Loucy (cell line): ENCODE measurements at regions not wholly inside any gene's neighbourhood (a gene's known extent, or its start where the extent isn't known, plus 50 kb on each side); places are given as distances from the start of the nearest gene placed in this dataset.

Experiments
- H2AFZ ChIP-seq: fragments of 200-600 bp; sonication (generic); 2 replicates; pipeline ENCODE4 v1.6.0; 2016; ENCODE audit warnings: antibody characterized with exemption, mild to moderate bottlenecking, low read length, moderate library complexity
- H3F3A ChIP-seq: fragments of 200-600 bp; 2 replicates; pipeline ENCODE4 v1.6.0; 2016; ENCODE audit warnings: antibody characterized with exemption, low read depth, mild to moderate bottlenecking
- H3K27me3 ChIP-seq: fragments of 200-600 bp; sonication (generic); 2 replicates; pipeline ENCODE4 v1.6.1; 2014; ENCODE audit warnings: low read length, mild to moderate bottlenecking; ENCODE audit not compliant: insufficient read depth, poor library complexity, severe bottlenecking
- H3K36me3 ChIP-seq: fragments of 200-600 bp; sonication (generic); 2 replicates; pipeline ENCODE4 v1.6.1; 2016; ENCODE audit warnings: low read length; ENCODE audit not compliant: insufficient read depth
- H3K4me1 ChIP-seq: fragments of 200-600 bp; sonication (generic); 2 replicates; pipeline ENCODE4 v1.5.1; 2014; ENCODE audit warnings: low read length, mild to moderate bottlenecking; ENCODE audit not compliant: insufficient read depth, poor library complexity, severe bottlenecking
- H3K4me2 ChIP-seq: fragments of 200-600 bp; sonication (generic); 2 replicates; pipeline ENCODE4 v1.6.0; 2014; ENCODE audit warnings: antibody characterized with exemption, low read length, low read depth, mild to moderate bottlenecking; ENCODE audit not compliant: poor library complexity, severe bottlenecking
- H3K4me3 ChIP-seq: fragments of 200-600 bp; sonication (generic); 2 replicates; pipeline ENCODE4 v1.5.1; 2014; ENCODE audit warnings: low read length, mild to moderate bottlenecking, mixed read lengths; ENCODE audit not compliant: poor library complexity, severe bottlenecking
- H3K79me2 ChIP-seq: fragments of 200-600 bp; sonication (generic); 2 replicates; pipeline ENCODE4 v1.6.1; 2014; ENCODE audit warnings: low read length; ENCODE audit not compliant: insufficient read depth
- H3K9ac ChIP-seq: fragments of 200-600 bp; sonication (generic); 2 replicates; pipeline ENCODE4 v1.6.0; 2014; ENCODE audit warnings: mild to moderate bottlenecking, low read depth, low read length, moderate library complexity; ENCODE audit not compliant: poor library complexity, severe bottlenecking
- H3K9me2 ChIP-seq: fragments of 200-600 bp; sonication (generic); replicated peaks from 2 replicates; pipeline ENCODE4 v1.6.1; 2016; ENCODE audit warnings: low read depth, low read length, mixed read lengths
- H3K9me3 ChIP-seq: fragments of 200-600 bp; sonication (generic); 2 replicates; pipeline ENCODE4 v1.6.1; 2014; ENCODE audit warnings: mild to moderate bottlenecking, antibody characterized with exemption, low read length, low read depth; ENCODE audit not compliant: insufficient read depth
- H4K20me1 ChIP-seq: fragments of 200-600 bp; sonication (generic); 2 replicates; pipeline ENCODE4 v1.6.0; 2014; ENCODE audit warnings: antibody characterized with exemption, low read length, mild to moderate bottlenecking; ENCODE audit not compliant: insufficient read depth, poor library complexity, severe bottlenecking
- EZH2phosphoT487 ChIP-seq: fragments of 200-600 bp; IDR thresholded peaks from 2 replicates; pipeline ENCODE4 v1.6.1; 2018; ENCODE audit warnings: antibody characterized with exemption, mild to moderate bottlenecking, moderate library complexity, borderline replicate concordance
- TF ChIP-seq, protein P1 (sequence below): fragments of 200-600 bp; sonication (generic); conservative IDR thresholded peaks from 2 replicates; pipeline ENCODE4 v1.5.1; 2014; ENCODE audit warnings: mild to moderate bottlenecking, antibody characterized with exemption, low read length

DNA sequence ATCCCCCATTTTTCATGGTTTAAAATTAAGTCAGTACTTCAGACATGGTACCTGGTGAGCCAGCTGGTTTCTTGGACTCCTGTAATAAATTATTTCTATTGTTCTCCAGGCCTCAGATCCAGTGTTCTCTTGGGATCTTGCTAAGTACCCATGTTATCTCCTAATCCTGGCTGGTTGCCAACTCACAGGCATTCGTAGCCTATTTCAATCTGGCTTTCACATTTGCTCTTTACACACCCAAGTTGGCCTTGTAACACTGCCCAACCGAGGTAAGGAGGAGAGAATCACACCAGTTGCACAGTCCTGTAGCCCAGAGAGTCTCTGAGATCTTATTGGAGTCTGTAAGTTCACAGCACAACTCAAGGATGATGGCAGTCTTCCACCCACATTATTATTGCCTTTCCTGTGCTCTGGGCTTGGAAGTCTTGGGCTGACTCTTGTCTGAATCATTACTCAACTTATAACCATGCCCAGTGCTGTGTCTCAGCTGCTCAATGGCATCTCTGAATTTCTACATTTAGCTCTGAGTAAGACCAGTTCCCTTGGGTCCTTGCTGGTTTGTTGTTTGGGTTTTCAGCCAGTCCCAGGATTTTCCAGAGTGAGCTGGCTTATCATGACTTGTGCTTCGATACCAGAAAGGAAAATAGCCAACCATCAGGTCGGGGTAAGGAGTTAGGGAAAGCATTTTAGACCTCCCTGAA lies 76.6 kb upstream of the KLF12 start:
- TF ChIP-seq EZH2phosphoT487: no peak
- TF ChIP-seq, protein P1, sequence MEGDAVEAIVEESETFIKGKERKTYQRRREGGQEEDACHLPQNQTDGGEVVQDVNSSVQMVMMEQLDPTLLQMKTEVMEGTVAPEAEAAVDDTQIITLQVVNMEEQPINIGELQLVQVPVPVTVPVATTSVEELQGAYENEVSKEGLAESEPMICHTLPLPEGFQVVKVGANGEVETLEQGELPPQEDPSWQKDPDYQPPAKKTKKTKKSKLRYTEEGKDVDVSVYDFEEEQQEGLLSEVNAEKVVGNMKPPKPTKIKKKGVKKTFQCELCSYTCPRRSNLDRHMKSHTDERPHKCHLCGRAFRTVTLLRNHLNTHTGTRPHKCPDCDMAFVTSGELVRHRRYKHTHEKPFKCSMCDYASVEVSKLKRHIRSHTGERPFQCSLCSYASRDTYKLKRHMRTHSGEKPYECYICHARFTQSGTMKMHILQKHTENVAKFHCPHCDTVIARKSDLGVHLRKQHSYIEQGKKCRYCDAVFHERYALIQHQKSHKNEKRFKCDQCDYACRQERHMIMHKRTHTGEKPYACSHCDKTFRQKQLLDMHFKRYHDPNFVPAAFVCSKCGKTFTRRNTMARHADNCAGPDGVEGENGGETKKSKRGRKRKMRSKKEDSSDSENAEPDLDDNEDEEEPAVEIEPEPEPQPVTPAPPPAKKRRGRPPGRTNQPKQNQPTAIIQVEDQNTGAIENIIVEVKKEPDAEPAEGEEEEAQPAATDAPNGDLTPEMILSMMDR: no peak
- H3F3A ChIP-seq: no peaks in the 10 kb centered on the region
- H2AFZ ChIP-seq: no peak overlapping the region
- H3K79me2 ChIP-seq: no peaks in the 10 kb centered on the region
- no peaks in the 10 kb centered on the region for H3K27me3 ChIP-seq
- no peaks in the 10 kb centered on the region for H3K4me1 ChIP-seq
- no peaks in the 10 kb centered on the region for H3K9me2 ChIP-seq
- no peaks in the 10 kb centered on the region for H3K9me3 ChIP-seq
- no peaks in the 10 kb centered on the region for H3K36me3 ChIP-seq
- no peak overlapping the region for H3K4me3 ChIP-seq
- H3K9ac ChIP-seq: no peak overlapping the region
- no peaks in the 10 kb centered on the region for H4K20me1 ChIP-seq
- no peak overlapping the region for H3K4me2 ChIP-seq

DNA sequence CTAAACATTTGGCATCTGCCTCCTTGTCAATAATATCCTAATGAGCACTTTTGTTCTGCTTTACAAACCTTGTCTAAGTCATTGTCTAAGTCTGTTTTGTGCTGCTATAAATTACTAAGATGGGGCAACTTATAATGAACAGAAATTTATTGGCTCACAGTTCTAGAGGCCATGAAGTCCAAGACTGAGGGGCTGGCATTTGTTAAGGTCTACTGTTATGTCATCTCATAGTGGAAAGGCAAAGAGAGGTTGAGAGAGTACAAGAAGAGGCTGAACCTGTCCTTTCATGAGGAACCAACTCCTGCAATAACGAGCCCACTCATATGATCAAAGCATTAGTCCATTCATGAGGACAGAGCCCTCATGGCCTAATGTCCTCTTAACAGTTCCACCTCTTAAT lies 72.7 kb upstream of the KLF12 start:
- no peak overlapping the region for H3K4me3 ChIP-seq
- H3K4me1 ChIP-seq: no peaks in the 10 kb centered on the region
- no peak overlapping the region for H2AFZ ChIP-seq
- H3K79me2 ChIP-seq: no peaks in the 10 kb centered on the region
- no peaks in the 10 kb centered on the region for H3K36me3 ChIP-seq
- H3F3A ChIP-seq: no peaks in the 10 kb centered on the region
- no peaks in the 10 kb centered on the region for H3K9me3 ChIP-seq
- H4K20me1 ChIP-seq: no peaks in the 10 kb centered on the region
- H3K4me2 ChIP-seq: no peak overlapping the region
- no peaks in the 10 kb centered on the region for H3K9me2 ChIP-seq
- H3K9ac ChIP-seq: no peak overlapping the region
- TF ChIP-seq, protein P1: no peak
- TF ChIP-seq EZH2phosphoT487: no peak
- H3K27me3 ChIP-seq: peaks cover 5% of the 10 kb centered on the region

DNA sequence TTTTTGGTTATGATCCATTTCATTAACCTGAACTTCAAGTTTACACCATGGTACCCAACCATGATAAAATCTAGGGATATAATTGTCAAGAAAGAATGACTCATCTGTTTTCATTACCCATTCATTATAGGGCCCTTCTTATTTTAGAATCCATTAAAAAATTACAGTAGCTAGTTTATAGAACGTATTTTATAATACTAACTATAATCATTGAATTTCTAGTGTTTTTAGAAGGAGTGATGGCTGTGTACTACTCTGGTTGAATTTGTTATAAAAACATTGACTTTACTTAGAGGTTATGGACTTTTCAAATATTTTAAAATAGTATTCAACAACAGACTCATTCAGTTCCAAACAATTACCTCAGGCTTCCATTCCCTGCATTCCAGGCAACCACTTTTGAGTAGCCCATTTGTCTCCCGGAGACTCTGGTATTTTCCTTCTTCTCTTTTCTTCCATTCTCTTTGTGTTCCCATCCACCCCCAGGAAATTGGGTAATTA lies 71.9 kb upstream of the KLF12 start:
- no peak overlapping the region for H3K4me3 ChIP-seq
- peaks cover 5% of the 10 kb centered on the region for H3K27me3 ChIP-seq
- H2AFZ ChIP-seq: no peak overlapping the region
- no peak overlapping the region for H3K9ac ChIP-seq
- TF ChIP-seq EZH2phosphoT487: no peak
- TF ChIP-seq, protein P1: no peak
- H3K36me3 ChIP-seq: no peaks in the 10 kb centered on the region
- H3K4me2 ChIP-seq: no peak overlapping the region
- H3F3A ChIP-seq: no peaks in the 10 kb centered on the region
- H4K20me1 ChIP-seq: no peaks in the 10 kb centered on the region
- no peaks in the 10 kb centered on the region for H3K9me2 ChIP-seq
- H3K79me2 ChIP-seq: no peaks in the 10 kb centered on the region
- no peaks in the 10 kb centered on the region for H3K4me1 ChIP-seq
- H3K9me3 ChIP-seq: no peaks in the 10 kb centered on the region
